ENCODE measurements at regions not wholly inside any gene's neighbourhood (a gene's known extent, or its start where the extent isn't known, plus 50 kb on each side); places are given as distances from the start of the nearest gene placed in this dataset.

GRCh38 chr1:95415146-95415545 lies 181.1 kb downstream of the RWDD3 start:
- DNase-seq (ENCODE audit: low spot score), result no peak
- no peak for TF ChIP-seq CTCF (IDR thresholded peaks at IDR 0.05; ENCODE audit: extremely low read depth, missing control alignments)

DNA sequence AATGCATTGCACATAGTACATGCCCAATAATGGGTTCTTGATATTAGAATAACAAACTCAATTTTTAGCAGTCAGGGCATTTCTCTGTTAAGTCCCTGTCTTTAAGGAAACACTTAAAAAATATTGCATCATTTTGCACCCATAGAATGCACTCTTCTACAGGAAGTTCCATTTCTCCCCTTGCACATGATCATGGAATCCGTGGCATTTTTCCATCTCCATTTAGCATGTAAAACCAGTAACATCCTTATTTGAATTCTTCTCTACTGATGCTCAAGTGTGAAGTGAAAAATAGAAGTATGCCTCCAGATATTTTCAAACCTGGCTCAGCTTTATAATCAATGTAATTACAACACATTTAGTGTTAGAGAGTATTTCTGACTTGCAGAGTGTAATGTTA lies 192.8 kb downstream of the RWDD3 start:
- DNase-seq (ENCODE audit: low spot score), result no peak
- TF ChIP-seq CTCF (IDR thresholded peaks at IDR 0.05; ENCODE audit: extremely low read depth, missing control alignments), result no peak

GRCh38 chr1:95427525-95427924 lies 193.5 kb downstream of the RWDD3 start:
- no peak for TF ChIP-seq CTCF (IDR thresholded peaks at IDR 0.05; ENCODE audit: extremely low read depth, missing control alignments)
- no peak for DNase-seq (ENCODE audit: low spot score)

- TF ChIP-seq CTCF (IDR thresholded peaks at IDR 0.05; ENCODE audit: extremely low read depth, missing control alignments), result no peak
- DNase-seq (ENCODE audit: low spot score), result no peak
Measured at GRCh38 chr1:95431235-95431634, 197.2 kb downstream of the RWDD3 start.

- TF ChIP-seq CTCF (IDR thresholded peaks at IDR 0.05; ENCODE audit: extremely low read depth, missing control alignments), result no peak
Measured at GRCh38 chr1:95435611-95436010, 201.6 kb downstream of the RWDD3 start.

DNA sequence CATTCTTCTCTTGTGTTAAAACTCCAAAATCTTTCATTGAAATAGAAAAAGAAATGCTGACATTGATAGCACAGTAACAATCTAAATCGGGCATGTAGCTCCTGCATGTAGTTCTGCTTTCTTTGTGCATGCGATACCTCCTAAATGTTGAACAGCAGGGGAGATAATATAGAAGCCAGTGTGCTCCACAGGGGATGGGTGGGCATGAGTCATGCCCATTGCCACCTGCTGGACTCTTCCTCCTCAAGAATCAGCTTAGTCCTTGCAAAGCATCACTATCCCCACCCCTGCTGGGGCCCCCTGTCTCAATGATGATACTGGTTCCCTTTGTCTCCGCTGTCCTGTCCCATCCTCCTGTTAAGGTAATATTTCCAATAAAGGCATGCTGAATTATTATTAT lies 203.0 kb downstream of the RWDD3 start:
- no peak for DNase-seq (ENCODE audit: low spot score)
- no peak for TF ChIP-seq CTCF (IDR thresholded peaks at IDR 0.05; ENCODE audit: extremely low read depth, missing control alignments)

More at GRCh38 chr1:95435611-95436010, 201.6 kb downstream of the RWDD3 start:
- DNase-seq (ENCODE audit: low spot score), result no peak

GRCh38 chr1:95437781-95438180 lies 203.8 kb downstream of the RWDD3 start:
- no peak for TF ChIP-seq CTCF (IDR thresholded peaks at IDR 0.05; ENCODE audit: extremely low read depth, missing control alignments)
- DNase-seq (ENCODE audit: low spot score), result no peak

All from GM20000 (cell line).